ENCODE measurements at regions not wholly inside any gene's neighbourhood (a gene's known extent, or its start where the extent isn't known, plus 50 kb on each side); places are given as distances from the start of the nearest gene placed in this dataset.

- Mint-ChIP-seq H3K9me3 (no peaks in the 10 kb centered on the region), H3K27ac (no peak overlapping the region), H3K36me3 (no peaks in the 10 kb centered on the region), H3K27me3 (peaks cover 8% of the 10 kb centered on the region), H3K4me1 (no peaks in the 10 kb centered on the region), H3K4me3 (no peak overlapping the region)
- no peak for ATAC-seq
Observed at GRCh38 chr13:26497968-26498511, 59.4 kb upstream of the WASF3 start.

GRCh38 chr13:26498656-26499601 is 58.6 kb upstream of the WASF3 start:
- Mint-ChIP-seq H3K9me3 (no peaks in the 10 kb centered on the region), H3K36me3 (no peaks in the 10 kb centered on the region), H3K4me3 (no peak overlapping the region), H3K27ac (no peak overlapping the region), H3K27me3 (peaks cover 8% of the 10 kb centered on the region), H3K4me1 (no peaks in the 10 kb centered on the region)
- no peak for ATAC-seq

- H3K4me1 Mint-ChIP-seq: no peaks in the 10 kb centered on the region
- H3K27me3 Mint-ChIP-seq: peaks cover 8% of the 10 kb centered on the region
- no peak overlapping the region for H3K4me3 Mint-ChIP-seq
- ATAC-seq: no peak
- H3K9me3 Mint-ChIP-seq: no peaks in the 10 kb centered on the region
- H3K27ac Mint-ChIP-seq: no peak overlapping the region
- H3K36me3 Mint-ChIP-seq: no peaks in the 10 kb centered on the region
Observed at GRCh38 chr13:26500618-26501320, 56.7 kb upstream of the WASF3 start.

- Mint-ChIP-seq H3K27ac (no peak overlapping the region), H3K9me3 (no peaks in the 10 kb centered on the region), H3K4me1 (no peaks in the 10 kb centered on the region), H3K4me3 (no peak overlapping the region), H3K27me3 (peaks cover 15% of the 10 kb centered on the region), H3K36me3 (no peaks in the 10 kb centered on the region)
- ATAC-seq: no peak
Observed at GRCh38 chr13:26501641-26502040, 55.8 kb upstream of the WASF3 start.

GRCh38 chr13:26502826-26503225 is 54.7 kb upstream of the WASF3 start:
- Mint-ChIP-seq H3K27ac (no peak overlapping the region), H3K9me3 (no peaks in the 10 kb centered on the region), H3K4me3 (no peak overlapping the region), H3K4me1 (no peaks in the 10 kb centered on the region), H3K27me3 (peaks cover 27% of the 10 kb centered on the region), H3K36me3 (no peaks in the 10 kb centered on the region)
- no peak for ATAC-seq

- ATAC-seq: no peak
- H3K4me3 Mint-ChIP-seq: no peak overlapping the region
- no peaks in the 10 kb centered on the region for H3K36me3 Mint-ChIP-seq
- no peaks in the 10 kb centered on the region for H3K4me1 Mint-ChIP-seq
- H3K27me3 Mint-ChIP-seq: peaks cover 32% of the 10 kb centered on the region
- no peak overlapping the region for H3K27ac Mint-ChIP-seq
- no peaks in the 10 kb centered on the region for H3K9me3 Mint-ChIP-seq
Observed at GRCh38 chr13:26503826-26504594, 53.5 kb upstream of the WASF3 start.

All from stimulated activated memory B cell treated with anti-CD40 and anti-IgM and Interleukin-4, amounts not matched to agents 10 μg/mL and 1 μg/mL and 100 μg/mL, for 72 hours (primary cell).